Type B pancreatic cell (in vitro differentiated cells): ENCODE measurements at regions not wholly inside any gene's neighbourhood (a gene's known extent, or its start where the extent isn't known, plus 50 kb on each side); places are given as distances from the start of the nearest gene placed in this dataset.

Source experiments
- DNase-seq: peaks from one replicate; pipeline ENCODE4 v3.0.0; 2021; ENCODE audit warnings: mixed read lengths; ENCODE audit not compliant: unreplicated experiment; ENCODE audit errors: extremely low spot score
- H3K27ac Mint-ChIP-seq: 2 replicates; pipeline ENCODE4 v1.8.0; 2021; ENCODE audit warnings: mild to moderate bottlenecking, mixed read lengths
- H3K27me3 Mint-ChIP-seq: 2 replicates; pipeline ENCODE4 v1.8.0; 2021; ENCODE audit warnings: mixed read lengths
- H3K36me3 Mint-ChIP-seq: 2 replicates; pipeline ENCODE4 v1.8.0; 2021; ENCODE audit warnings: mixed read lengths
- H3K4me1 Mint-ChIP-seq: one replicate; pipeline ENCODE4 v1.8.0; 2021; ENCODE audit warnings: mixed read lengths; ENCODE audit not compliant: unreplicated experiment
- H3K4me3 Mint-ChIP-seq: 2 replicates; pipeline ENCODE4 v1.8.0; 2021; ENCODE audit warnings: mild to moderate bottlenecking, mixed read lengths
- H3K9me3 Mint-ChIP-seq: 2 replicates; pipeline ENCODE4 v1.8.0; 2021; ENCODE audit warnings: mixed read lengths
- TF ChIP-seq, protein P1 (sequence below): fragments of 200-600 bp; sonication (generic); conservative IDR thresholded peaks from 2 replicates; pipeline ENCODE4 v1.5.0; 2021; ENCODE audit warnings: antibody characterized with exemption, mild to moderate bottlenecking

DNA sequence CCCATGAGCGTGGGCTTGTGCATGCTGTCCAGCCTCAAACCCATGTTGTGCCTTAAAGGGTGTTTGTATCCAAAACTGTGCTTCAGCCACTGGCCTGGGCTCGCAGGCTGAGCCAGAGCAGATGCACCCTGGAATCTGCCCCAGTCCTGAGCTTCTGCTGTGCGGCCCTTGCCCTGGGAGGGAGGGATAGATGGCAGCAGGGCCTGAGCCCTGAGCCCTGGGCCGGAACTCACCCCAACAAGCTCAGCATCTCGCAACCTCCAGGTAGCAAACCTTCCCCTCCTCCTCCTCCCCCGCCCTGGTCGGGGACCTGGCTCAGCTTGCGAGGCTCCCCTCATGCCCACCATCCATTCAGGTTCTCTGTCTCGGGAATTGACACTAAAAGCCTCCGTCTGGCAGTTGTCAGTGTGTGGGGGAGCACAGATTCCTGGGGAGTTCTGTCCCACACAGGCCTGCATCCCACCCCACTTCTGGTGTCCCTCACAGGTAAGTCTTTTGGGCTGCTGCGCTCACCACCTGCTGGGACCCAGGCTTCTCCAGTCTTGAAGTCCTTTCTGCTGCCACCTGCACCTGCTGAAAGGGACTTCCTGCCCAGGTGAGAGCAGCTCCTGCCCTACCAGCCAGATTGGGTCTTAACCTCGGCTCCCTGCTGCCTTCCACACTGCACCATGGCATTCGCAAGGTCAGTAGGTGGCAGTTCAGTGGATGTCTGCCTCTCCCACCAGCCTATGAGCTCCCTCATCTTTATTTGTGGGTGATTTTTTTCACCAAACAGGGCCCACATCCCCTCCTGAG is 55.2 kb upstream of the OLFM1 start:
- peaks cover 13% of the 10 kb centered on the region for H3K27me3 Mint-ChIP-seq
- H3K4me1 Mint-ChIP-seq: no peaks in the 10 kb centered on the region
- DNase-seq: no peak
- TF ChIP-seq, protein P1, sequence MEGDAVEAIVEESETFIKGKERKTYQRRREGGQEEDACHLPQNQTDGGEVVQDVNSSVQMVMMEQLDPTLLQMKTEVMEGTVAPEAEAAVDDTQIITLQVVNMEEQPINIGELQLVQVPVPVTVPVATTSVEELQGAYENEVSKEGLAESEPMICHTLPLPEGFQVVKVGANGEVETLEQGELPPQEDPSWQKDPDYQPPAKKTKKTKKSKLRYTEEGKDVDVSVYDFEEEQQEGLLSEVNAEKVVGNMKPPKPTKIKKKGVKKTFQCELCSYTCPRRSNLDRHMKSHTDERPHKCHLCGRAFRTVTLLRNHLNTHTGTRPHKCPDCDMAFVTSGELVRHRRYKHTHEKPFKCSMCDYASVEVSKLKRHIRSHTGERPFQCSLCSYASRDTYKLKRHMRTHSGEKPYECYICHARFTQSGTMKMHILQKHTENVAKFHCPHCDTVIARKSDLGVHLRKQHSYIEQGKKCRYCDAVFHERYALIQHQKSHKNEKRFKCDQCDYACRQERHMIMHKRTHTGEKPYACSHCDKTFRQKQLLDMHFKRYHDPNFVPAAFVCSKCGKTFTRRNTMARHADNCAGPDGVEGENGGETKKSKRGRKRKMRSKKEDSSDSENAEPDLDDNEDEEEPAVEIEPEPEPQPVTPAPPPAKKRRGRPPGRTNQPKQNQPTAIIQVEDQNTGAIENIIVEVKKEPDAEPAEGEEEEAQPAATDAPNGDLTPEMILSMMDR: no peak
- no peak overlapping the region for H3K4me3 Mint-ChIP-seq
- no peaks in the 10 kb centered on the region for H3K9me3 Mint-ChIP-seq
- no peaks in the 10 kb centered on the region for H3K36me3 Mint-ChIP-seq
- H3K27ac Mint-ChIP-seq: no peak overlapping the region

DNA sequence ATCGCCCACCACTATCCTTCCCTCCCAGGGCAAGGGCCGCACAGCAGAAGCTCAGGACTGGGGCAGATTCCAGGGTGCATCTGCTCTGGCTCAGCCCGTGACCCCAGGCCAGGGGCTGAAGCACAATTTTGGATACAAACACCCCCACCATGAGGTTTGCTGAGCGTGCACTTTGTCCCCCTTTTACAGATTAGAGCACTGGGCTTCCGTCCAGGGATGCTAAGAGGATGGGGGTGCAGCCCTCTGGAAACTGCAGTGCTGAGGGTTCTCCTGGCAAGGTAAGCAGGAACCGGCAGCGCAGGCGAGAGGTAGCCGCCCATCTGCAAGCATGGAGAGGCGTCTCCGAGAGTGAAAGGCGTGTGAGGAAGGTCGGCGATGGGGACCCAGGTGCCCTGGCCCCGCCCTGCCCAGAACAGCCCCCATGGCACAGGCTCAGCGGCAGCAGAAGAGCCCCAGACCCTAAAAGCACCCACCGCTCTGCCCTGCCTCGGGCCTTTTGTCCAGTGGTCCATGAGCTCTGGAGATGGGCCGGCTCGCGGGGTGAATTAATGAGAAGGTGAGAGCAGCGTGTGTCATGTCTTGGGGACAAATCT is 54.5 kb upstream of the OLFM1 start:
- H3K27ac Mint-ChIP-seq: no peak overlapping the region
- no peaks in the 10 kb centered on the region for H3K36me3 Mint-ChIP-seq
- no peak overlapping the region for H3K4me3 Mint-ChIP-seq
- TF ChIP-seq, protein P1: no peak
- no peaks in the 10 kb centered on the region for H3K4me1 Mint-ChIP-seq
- no peak for DNase-seq
- H3K27me3 Mint-ChIP-seq: peaks cover 13% of the 10 kb centered on the region
- H3K9me3 Mint-ChIP-seq: no peaks in the 10 kb centered on the region

DNA sequence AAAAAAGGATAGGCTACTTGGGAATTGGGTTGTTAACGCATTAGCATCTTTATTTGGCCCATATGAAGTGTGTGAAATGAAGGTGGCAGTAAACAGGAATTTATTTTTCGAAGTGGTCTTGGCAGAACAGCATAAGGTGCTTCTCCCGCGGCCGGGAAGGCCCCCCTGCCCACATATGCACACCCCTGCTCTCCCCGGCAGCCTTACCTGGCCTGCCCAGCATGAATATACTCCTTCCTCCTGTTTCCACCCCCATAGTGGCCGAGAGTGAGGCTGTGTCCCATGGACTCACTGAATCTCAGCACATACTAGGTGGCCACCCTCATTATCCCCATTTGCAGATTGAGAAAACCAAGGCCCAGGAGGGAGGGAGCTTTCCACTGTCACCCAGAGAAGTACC is 54.0 kb upstream of the OLFM1 start:
- Mint-ChIP-seq H3K27me3 (peaks cover 16% of the 10 kb centered on the region), H3K4me3 (no peak overlapping the region), H3K9me3 (no peaks in the 10 kb centered on the region), H3K36me3 (no peaks in the 10 kb centered on the region), H3K4me1 (no peaks in the 10 kb centered on the region), H3K27ac (no peak overlapping the region)
- TF ChIP-seq, protein P1: no peak
- no peak for DNase-seq

DNA sequence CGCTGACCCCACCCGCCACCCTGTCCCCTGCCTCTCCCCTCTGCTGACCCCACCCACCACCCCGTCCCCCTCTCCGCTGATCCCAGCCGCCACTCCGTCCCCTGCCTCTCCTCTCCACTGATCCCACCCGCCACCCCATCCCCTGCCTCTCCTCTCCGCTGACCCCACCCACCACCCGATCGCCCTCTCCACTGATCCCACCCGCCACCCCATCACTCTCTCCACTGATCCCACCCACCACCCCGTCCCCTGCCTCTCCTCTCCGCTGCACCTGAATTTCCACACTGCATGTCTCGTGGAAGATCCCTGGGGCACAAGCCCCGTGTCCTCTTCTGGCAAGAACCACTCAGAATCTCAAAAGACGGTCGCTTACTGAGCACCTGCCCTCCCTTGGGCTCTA is 53.4 kb upstream of the OLFM1 start:
- DNase-seq: no peak

DNA sequence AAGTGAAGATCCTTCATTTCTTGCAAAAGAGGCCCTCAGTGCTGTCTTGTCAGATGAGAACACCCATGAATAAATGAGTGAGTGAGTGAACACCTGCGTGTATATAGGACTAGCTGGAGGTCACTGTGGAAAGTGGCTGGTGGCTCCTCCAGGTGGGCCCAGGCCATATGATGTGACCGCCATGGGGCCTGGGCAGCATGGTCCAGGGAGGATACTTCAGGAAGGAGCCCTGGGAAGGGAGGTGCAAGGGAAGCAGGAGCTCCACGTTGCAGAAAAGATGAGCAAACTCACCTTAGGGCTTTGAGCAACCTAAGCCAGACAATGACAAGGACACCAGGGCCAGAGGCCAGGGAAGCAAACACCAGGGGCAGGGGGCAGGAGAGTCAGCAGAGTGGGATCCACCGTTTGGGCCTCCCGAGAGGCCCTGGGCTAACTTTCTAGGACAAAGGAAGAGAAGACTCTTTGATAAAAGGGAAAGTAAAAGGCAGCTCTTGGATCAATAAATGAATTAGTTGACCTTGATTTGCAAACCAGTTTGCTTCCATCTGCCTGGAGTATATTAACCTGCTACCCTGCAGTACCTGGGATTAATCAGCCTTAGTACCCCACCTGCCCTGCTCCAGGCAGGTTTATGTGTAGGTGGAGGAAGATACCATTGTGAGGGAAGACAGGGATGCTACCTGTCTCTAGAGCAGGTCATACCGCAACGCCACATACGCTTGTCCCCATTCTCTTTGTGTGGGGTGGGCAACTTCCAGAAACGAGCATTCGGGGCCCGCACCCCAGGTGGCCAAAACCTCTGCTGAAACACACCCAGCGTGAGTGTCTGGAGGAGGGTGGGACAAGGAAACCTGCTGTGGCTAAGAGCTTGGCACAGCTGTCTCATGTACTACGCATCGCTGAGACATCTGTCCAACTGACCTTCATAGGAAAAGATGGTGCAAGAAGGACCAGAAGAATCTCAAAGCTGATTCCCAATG is 51.4 kb upstream of the OLFM1 start:
- DNase-seq: peak; percentile 55
- Mint-ChIP-seq H3K4me1 (no peaks in the 10 kb centered on the region), H3K27ac (no peak overlapping the region), H3K4me3 (no peak overlapping the region), H3K9me3 (no peaks in the 10 kb centered on the region), H3K36me3 (no peaks in the 10 kb centered on the region), H3K27me3 (peaks cover 16% of the 10 kb centered on the region)
- TF ChIP-seq, protein P1: no peak

More for the DNA sequence above, 53.4 kb upstream of the OLFM1 start:
- H3K27ac Mint-ChIP-seq: no peak overlapping the region
- H3K27me3 Mint-ChIP-seq: peaks cover 16% of the 10 kb centered on the region
- H3K4me1 Mint-ChIP-seq: no peaks in the 10 kb centered on the region
- no peaks in the 10 kb centered on the region for H3K36me3 Mint-ChIP-seq
- H3K4me3 Mint-ChIP-seq: no peak overlapping the region
- H3K9me3 Mint-ChIP-seq: no peaks in the 10 kb centered on the region
- TF ChIP-seq, protein P1: no peak
